ENCODE measurements at regions not wholly inside any gene's neighbourhood (a gene's known extent, or its start where the extent isn't known, plus 50 kb on each side); places are given as distances from the start of the nearest gene placed in this dataset.

- Histone ChIP-seq H3K4me3 (no peak overlapping the region), H3K27ac (replicated peaks) (peak overlapping the region; percentile 22), H3K9me3 (replicated peaks) (no peaks in the 10 kb centered on the region), H3K4me1 (peaks cover 54% of the 10 kb centered on the region), H3K27me3 (ENCODE audit: low read depth) (no peaks in the 10 kb centered on the region), H3K36me3 (no peaks in the 10 kb centered on the region)
- DNase-seq, result no peak
- intact Hi-C loops (cut with micrococcal nuclease), result no loop called here
- no peak for TF ChIP-seq CTCF (IDR thresholded peaks at IDR 0.05; ENCODE audit: borderline replicate concordance)
Measured at GRCh38 chr14:51398898-51399297, 158.9 kb downstream of the TMX1 start.

DNA sequence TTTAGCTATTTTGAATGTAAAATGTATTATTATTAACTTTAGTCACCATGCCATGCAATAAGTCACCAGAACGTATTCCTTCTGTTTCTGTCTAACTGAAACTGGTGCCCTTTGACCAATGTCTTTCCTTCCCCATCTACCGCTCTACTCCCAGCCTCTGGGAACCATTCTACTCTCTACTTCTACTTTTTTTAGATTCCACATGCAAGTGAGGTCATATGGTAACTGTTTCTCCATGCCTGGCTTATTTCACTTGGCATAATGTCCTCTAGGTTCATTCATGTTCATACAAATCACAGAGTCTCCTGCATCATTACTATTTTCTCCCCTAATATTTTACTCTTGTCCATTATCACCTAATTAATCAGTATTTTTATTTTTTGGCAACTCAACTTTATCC is 160.1 kb downstream of the TMX1 start:
- H3K4me3 ChIP-seq, result no peak overlapping the region
- TF ChIP-seq CTCF (IDR thresholded peaks at IDR 0.05; ENCODE audit: borderline replicate concordance), result no peak
- DNase-seq, result no peak
- H3K4me1 ChIP-seq, result peaks cover 42% of the 10 kb centered on the region
- H3K27me3 ChIP-seq (ENCODE audit: low read depth), result no peaks in the 10 kb centered on the region
- intact Hi-C loops (cut with micrococcal nuclease), result no loop called here
- no peaks in the 10 kb centered on the region for H3K9me3 ChIP-seq (replicated peaks)
- H3K27ac ChIP-seq (replicated peaks), result no peak overlapping the region
- no peaks in the 10 kb centered on the region for H3K36me3 ChIP-seq

- intact Hi-C loops (cut with micrococcal nuclease), result no loop called here
- DNase-seq, result no peak
- peaks cover 30% of the 10 kb centered on the region for H3K4me1 ChIP-seq
- no peak for TF ChIP-seq CTCF (IDR thresholded peaks at IDR 0.05; ENCODE audit: borderline replicate concordance)
- no peak overlapping the region for H3K4me3 ChIP-seq
- no peaks in the 10 kb centered on the region for H3K36me3 ChIP-seq
- H3K27ac ChIP-seq (replicated peaks), result peak overlapping the region; percentile 63
- H3K9me3 ChIP-seq (replicated peaks), result no peaks in the 10 kb centered on the region
- H3K27me3 ChIP-seq (ENCODE audit: low read depth), result no peaks in the 10 kb centered on the region
Measured at GRCh38 chr14:51401272-51401671, 161.2 kb downstream of the TMX1 start.

- Histone ChIP-seq H3K27ac (replicated peaks) (peak overlapping the region; percentile 63), H3K27me3 (ENCODE audit: low read depth) (no peaks in the 10 kb centered on the region), H3K9me3 (replicated peaks) (no peaks in the 10 kb centered on the region), H3K4me3 (no peak overlapping the region), H3K36me3 (no peaks in the 10 kb centered on the region), H3K4me1 (peaks cover 25% of the 10 kb centered on the region)
- intact Hi-C loops (cut with micrococcal nuclease), result no loop called here
- TF ChIP-seq CTCF (IDR thresholded peaks at IDR 0.05; ENCODE audit: borderline replicate concordance), result no peak
- DNase-seq, result peak; percentile 45
Measured at GRCh38 chr14:51401756-51402155, 161.7 kb downstream of the TMX1 start.

GRCh38 chr14:51410897-51411296 is 170.8 kb downstream of the TMX1 start:
- no peak overlapping the region for H3K27ac ChIP-seq (replicated peaks)
- H3K9me3 ChIP-seq (replicated peaks), result no peaks in the 10 kb centered on the region
- H3K36me3 ChIP-seq, result no peaks in the 10 kb centered on the region
- no peak for TF ChIP-seq CTCF (IDR thresholded peaks at IDR 0.05; ENCODE audit: borderline replicate concordance)
- no peak overlapping the region for H3K4me3 ChIP-seq
- no peaks in the 10 kb centered on the region for H3K4me1 ChIP-seq
- intact Hi-C loops (cut with micrococcal nuclease), result no loop called here
- no peak for DNase-seq
- no peaks in the 10 kb centered on the region for H3K27me3 ChIP-seq (ENCODE audit: low read depth)

DNA sequence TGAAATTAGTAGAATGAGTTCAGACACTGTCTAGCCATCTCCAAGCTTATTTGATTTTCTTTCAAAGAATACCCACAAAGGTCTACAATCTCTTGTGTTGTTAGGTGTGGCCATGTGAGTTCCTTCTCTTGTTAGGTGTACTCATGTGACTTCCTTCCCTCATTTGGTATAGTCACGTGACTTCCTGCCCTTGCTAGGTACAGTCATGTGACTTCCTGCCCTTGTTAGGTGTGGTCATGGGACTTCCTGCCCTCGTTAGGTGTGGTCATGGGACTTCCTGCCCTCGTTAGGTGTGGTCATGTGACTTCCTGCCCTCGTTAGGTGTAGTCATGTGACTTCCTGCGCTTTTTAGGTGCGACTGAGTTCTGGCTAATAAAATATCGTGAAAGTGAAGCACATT is 179.6 kb downstream of the TMX1 start:
- H3K9me3 ChIP-seq (replicated peaks), result peaks cover 25% of the 10 kb centered on the region
- DNase-seq, result no peak
- TF ChIP-seq CTCF (IDR thresholded peaks at IDR 0.05; ENCODE audit: borderline replicate concordance), result no peak
- no peaks in the 10 kb centered on the region for H3K27me3 ChIP-seq (ENCODE audit: low read depth)
- no peak overlapping the region for H3K4me3 ChIP-seq
- H3K36me3 ChIP-seq, result peaks cover 10% of the 10 kb centered on the region
- intact Hi-C loops (cut with micrococcal nuclease), result no loop called here
- H3K4me1 ChIP-seq, result peaks cover 9% of the 10 kb centered on the region
- H3K27ac ChIP-seq (replicated peaks), result peak overlapping the region; percentile 40

Data from left ventricle myocardium inferior (tissue), 1 donor.